T-cell (primary cell): ENCODE measurements at regions not wholly inside any gene's neighbourhood (a gene's known extent, or its start where the extent isn't known, plus 50 kb on each side); places are given as distances from the start of the nearest gene placed in this dataset.
A peak's percentile ranks its signal among the peaks of the same experiment; 100 is the strongest.
"Not testable (repeated sequence)": the region's sequence is repeated elsewhere in the genome, so short reads cannot be mapped to it uniquely, and the experiment has no call there.

Source experiments
- ATAC-seq, 4 experiments: fragments of 200-7000 bp in 3 of 4; fragments of 150-1000 bp in 1 of 4; cut with Tn5 transposase; replicated peaks in 1 of 4; 1 replicate in 3 of 4; 2 replicates in 1 of 4; pipeline ENCODE4 v1.10.0; 2021; ENCODE audit warnings: moderate library complexity in 3 of 4, mild to moderate bottlenecking in 2 of 4, moderate number of reproducible peaks in 1 of 4
- CTCF ChIA-PET, 2 donors: fragments of 300-600 bp; sonication (Branson Sonifier 250); formaldehyde crosslinking; loops; one replicate each; lab custom pipeline; 2022; ENCODE audit warnings: antibody characterized with exemption in 2 of 2; lab: Charles Lee
- POLR2A ChIA-PET, 2 donors: fragments of 300-600 bp; sonication (Branson Sonifier 250); formaldehyde crosslinking; loops; one replicate each; lab custom pipeline; 2022; ENCODE audit warnings: antibody characterized with exemption in 2 of 2; lab: Charles Lee
- DNase-seq, 35 experiments: peaks; one replicate each; pipeline versions ENCODE4 v3.0.0 to v3.0.0-alpha.2; 2013 to 2023
- H3K27ac ChIP-seq: one replicate; pipeline ENCODE4 v1.5.1; 2013; ENCODE audit warnings: low read length
- H3K27me3 ChIP-seq, 2 experiments: replicated peaks in 1 of 2; 1 replicate in 1 of 2; 2 replicates in 1 of 2; pipeline versions ENCODE4 v1.6.1 to v1.7.0; 2013; ENCODE audit warnings: low read length in 1 of 2, mixed read lengths in 1 of 2; ENCODE audit not compliant: control insufficient read depth in 2 of 2, insufficient read depth in 2 of 2; ENCODE audit errors: extremely low read depth in 1 of 2
- H3K36me3 ChIP-seq, 2 donors: 1 replicate in 1 of 2; 2 replicates in 1 of 2; pipeline versions ENCODE4 v1.6.1 to v1.7.0; 2013; ENCODE audit warnings: low read length in 1 of 2; ENCODE audit not compliant: control insufficient read depth in 2 of 2, insufficient read depth in 1 of 2; ENCODE audit errors: extremely low read depth in 1 of 2
- H3K4me1 ChIP-seq, 2 experiments: 1 replicate in 1 of 2; 2 replicates in 1 of 2; pipeline versions ENCODE4 v1.6.1 to v1.7.0; 2013; ENCODE audit warnings: low read length in 2 of 2, mixed read lengths in 1 of 2; ENCODE audit not compliant: insufficient read depth in 2 of 2, control insufficient read depth in 1 of 2; ENCODE audit errors: extremely low read depth in 1 of 2
- H3K4me3 ChIP-seq, 2 donors: 1 replicate in 1 of 2; 2 replicates in 1 of 2; pipeline versions ENCODE4 v1.5.1 to v1.7.0; 2013; ENCODE audit warnings: mild to moderate bottlenecking in 2 of 2, low read length in 1 of 2, moderate library complexity in 1 of 2; ENCODE audit not compliant: control insufficient read depth in 1 of 2; ENCODE audit errors: extremely low read depth in 1 of 2
- H3K9me3 ChIP-seq: 2 replicates; pipeline ENCODE4 v1.7.0; 2013
- H3K27ac Mint-ChIP-seq, 2 donors: one replicate each; pipeline ENCODE4 v1.8.0; 2020 to 2021; ENCODE audit warnings: mild to moderate bottlenecking in 2 of 2, mixed read lengths in 2 of 2
- H3K27me3 Mint-ChIP-seq, 2 donors: one replicate each; pipeline ENCODE4 v1.8.0; 2021 to 2022; ENCODE audit warnings: mixed read lengths in 2 of 2
- H3K36me3 Mint-ChIP-seq: one replicate; pipeline ENCODE4 v1.8.0; 2021; ENCODE audit warnings: mixed read lengths
- H3K4me1 Mint-ChIP-seq, 3 donors: one replicate each; pipeline ENCODE4 v1.8.0; 2020 to 2022; ENCODE audit warnings: mixed read lengths in 3 of 3, mild to moderate bottlenecking in 1 of 3
- H3K4me3 Mint-ChIP-seq, 3 donors: one replicate each; pipeline ENCODE4 v1.8.0; 2020 to 2022; ENCODE audit warnings: mild to moderate bottlenecking in 3 of 3, mixed read lengths in 3 of 3, moderate library complexity in 3 of 3
- H3K9me3 Mint-ChIP-seq, 3 donors: one replicate each; pipeline ENCODE4 v1.8.0; 2020 to 2022; ENCODE audit warnings: mixed read lengths in 3 of 3
- WGBS: methylation state at CpG from one replicate; pipeline ENCODE4 v1.1.5; 2013; ENCODE audit warnings: missing lambda C conversion rate; ENCODE audit not compliant: insufficient coverage; 5-methylcytosine and 5-hydroxymethylcytosine counted together

- H3K27ac Mint-ChIP-seq, CTCF ChIA-PET, H3K4me1 ChIP-seq, H3K27me3 Mint-ChIP-seq, H3K9me3 ChIP-seq, DNase-seq, H3K4me3 Mint-ChIP-seq, H3K9me3 Mint-ChIP-seq, H3K27ac ChIP-seq, H3K4me1 Mint-ChIP-seq, H3K36me3 ChIP-seq, ATAC-seq, POLR2A ChIA-PET, H3K27me3 ChIP-seq, H3K4me3 ChIP-seq, H3K36me3 Mint-ChIP-seq: not testable (repeated sequence)
- no CpG with 5 or more reads among the region's 2 CpGs for WGBS
These were observed 131.5 kb upstream of the FAR2 start for GRCh38 chr12:29017532-29017931.

- Mint-ChIP-seq H3K4me3 (no peak overlapping the region), H3K36me3 (no peaks in the 10 kb centered on the region), H3K9me3 (no peaks in the 10 kb centered on the region), H3K27ac (no peak overlapping the region), H3K4me1 (peaks cover 9 to 15% (median 13%) of the 10 kb centered on the region in 3 donors), H3K27me3 (no peaks in the 10 kb centered on the region)
- H3K27me3 ChIP-seq, result no peaks in the 10 kb centered on the region
- DNase-seq, result no peak
- H3K36me3 ChIP-seq, result no peaks in the 10 kb centered on the region
- ATAC-seq, result no peak
- ChIA-PET CTCF (no interaction called here), POLR2A (no interaction called here)
- H3K27ac ChIP-seq, result no peak overlapping the region
- WGBS, result 93% methylated on average over 2 of the region's 2 CpGs
- H3K9me3 ChIP-seq, result no peaks in the 10 kb centered on the region
- H3K4me1 ChIP-seq, result peaks cover 0 to 8% of the 10 kb centered on the region in 2 experiments
- no peak overlapping the region for H3K4me3 ChIP-seq
These were observed 125.5 kb upstream of the FAR2 start for GRCh38 chr12:29023436-29024076.

- H3K36me3 Mint-ChIP-seq, result no peaks in the 10 kb centered on the region
- ATAC-seq, result no peak
- no peak for DNase-seq
- ChIA-PET POLR2A (interaction anchor here in 1 of 2 donors (0.6 kb wide), 1 partner anchor 11 kb away, joined by 3 read pairs; no protein-coding TSS in a partner anchor), CTCF (no interaction called here)
- no peak overlapping the region for H3K27ac Mint-ChIP-seq
- no peak overlapping the region for H3K4me3 ChIP-seq
- H3K27me3 Mint-ChIP-seq, result no peaks in the 10 kb centered on the region
- H3K36me3 ChIP-seq, result no peaks in the 10 kb centered on the region
- no peaks in the 10 kb centered on the region for H3K27me3 ChIP-seq
- no peak overlapping the region for H3K27ac ChIP-seq
- peaks cover 9 to 15% (median 13%) of the 10 kb centered on the region in 3 donors for H3K4me1 Mint-ChIP-seq
- H3K9me3 Mint-ChIP-seq, result no peaks in the 10 kb centered on the region
- peaks cover 0 to 8% of the 10 kb centered on the region in 2 experiments for H3K4me1 ChIP-seq
- no peak overlapping the region for H3K4me3 Mint-ChIP-seq
- H3K9me3 ChIP-seq, result no peaks in the 10 kb centered on the region
- no CpG with 5 or more reads among the region's 1 CpG for WGBS
These were observed 125.0 kb upstream of the FAR2 start for GRCh38 chr12:29024117-29024516.

GRCh38 chr12:29025937-29026336 is 123.1 kb upstream of the FAR2 start:
- Histone ChIP-seq H3K9me3 (no peaks in the 10 kb centered on the region), H3K27ac (no peak overlapping the region), H3K36me3 (no peaks in the 10 kb centered on the region), H3K4me3 (no peak overlapping the region), H3K27me3 (no peaks in the 10 kb centered on the region), H3K4me1 (peaks cover 0 to 8% of the 10 kb centered on the region in 2 experiments)
- Mint-ChIP-seq H3K4me3 (peak overlapping the region in 1 of 3 donors; percentile 6), H3K9me3 (no peaks in the 10 kb centered on the region), H3K36me3 (no peaks in the 10 kb centered on the region), H3K27ac (no peak overlapping the region), H3K27me3 (peaks cover 0 to 4% of the 10 kb centered on the region in 2 donors), H3K4me1 (peaks cover 9 to 15% (median 13%) of the 10 kb centered on the region in 3 donors)
- CTCF ChIA-PET, result no interaction called here
- DNase-seq (peak in 1 of 35 experiments; percentile 1), ATAC-seq (peak in 2 of 4 experiments; percentile 49 to 87)
- POLR2A ChIA-PET, result no interaction called here
- WGBS, result 8% methylated on average over 2 of the region's 2 CpGs

- Histone ChIP-seq H3K4me1 (peaks cover 0 to 8% of the 10 kb centered on the region in 2 experiments), H3K27ac (no peak overlapping the region), H3K4me3 (no peak overlapping the region), H3K36me3 (no peaks in the 10 kb centered on the region), H3K27me3 (no peaks in the 10 kb centered on the region), H3K9me3 (no peaks in the 10 kb centered on the region)
- CTCF ChIA-PET, result no interaction called here
- Mint-ChIP-seq H3K27ac (no peak overlapping the region), H3K27me3 (peaks cover 0 to 4% of the 10 kb centered on the region in 2 donors), H3K4me3 (peak overlapping the region in 1 of 3 donors; percentile 6), H3K36me3 (no peaks in the 10 kb centered on the region), H3K4me1 (peaks cover 9 to 15% (median 13%) of the 10 kb centered on the region in 3 donors), H3K9me3 (no peaks in the 10 kb centered on the region)
- no CpG with 5 or more reads among the region's 4 CpGs for WGBS
- POLR2A ChIA-PET, result no interaction called here
- DNase-seq (no peak), ATAC-seq (peak in 1 of 4 experiments; percentile 66)
These were observed 122.7 kb upstream of the FAR2 start for GRCh38 chr12:29026419-29026818.

GRCh38 chr12:29029484-29029883 is 119.6 kb upstream of the FAR2 start:
- H3K27me3 ChIP-seq, H3K27ac ChIP-seq, H3K36me3 ChIP-seq, DNase-seq, ATAC-seq, H3K4me3 Mint-ChIP-seq, H3K27ac Mint-ChIP-seq, H3K9me3 ChIP-seq, POLR2A ChIA-PET, H3K4me1 ChIP-seq, H3K9me3 Mint-ChIP-seq, H3K4me3 ChIP-seq, H3K36me3 Mint-ChIP-seq, CTCF ChIA-PET: not testable (repeated sequence)
- 89% methylated on average over 4 of the region's 8 CpGs for WGBS
- Mint-ChIP-seq H3K27me3 (peaks cover 10 to 12% of the 10 kb centered on the region in 2 donors), H3K4me1 (peaks cover 9 to 15% (median 13%) of the 10 kb centered on the region in 3 donors)
